Esophagus muscularis mucosa (tissue), 4 donors: ENCODE measurements at regions not wholly inside any gene's neighbourhood (a gene's known extent, or its start where the extent isn't known, plus 50 kb on each side); places are given as distances from the start of the nearest gene placed in this dataset.

ENCODE experiments used
- DNase-seq: peaks from one replicate; pipeline ENCODE4 v3.0.0-alpha.2; 2017; ENCODE audit errors: extremely low spot score
- H3K27ac ChIP-seq, 4 donors: fragments of 200-600 bp; sonication (generic); replicated peaks in 1 of 4; 1 replicate in 3 of 4; 2 replicates in 1 of 4; pipeline ENCODE4 v1.5.1; 2016 to 2019; ENCODE audit warnings: mild to moderate bottlenecking in 1 of 4
- H3K27me3 ChIP-seq, 4 donors: fragments of 200-600 bp; sonication (generic); one replicate each; pipeline versions ENCODE4 v1.5.1 to v1.6.0; 2016 to 2019
- H3K36me3 ChIP-seq, 4 donors: fragments of 200-600 bp; sonication (generic); one replicate each; pipeline ENCODE4 v1.5.1; 2016 to 2019
- H3K4me1 ChIP-seq, 4 donors: fragments of 200-600 bp; sonication (generic); one replicate each; pipeline ENCODE4 v1.5.1; 2016 to 2019
- H3K4me3 ChIP-seq, 4 donors: fragments of 200-600 bp; sonication (generic); 1 replicate in 2 of 4; 2 replicates in 2 of 4; pipeline ENCODE4 v1.5.1; 2016 to 2019; ENCODE audit warnings: mild to moderate bottlenecking in 4 of 4, moderate library complexity in 1 of 4
- H3K9me3 ChIP-seq, 4 donors: fragments of 200-600 bp; sonication (generic); 1 replicate in 3 of 4; 2 replicates in 1 of 4; pipeline ENCODE4 v1.5.1; 2016 to 2019
- CTCF ChIP-seq, 3 experiments: fragments of 200-600 bp in 2 of 3; fragments of 450-650 bp in 1 of 3; sonication (generic) in 2 of 3; IDR thresholded peaks; one replicate each; pipeline ENCODE4 v1.5.1; 2017 to 2019; ENCODE audit warnings: antibody characterized with exemption in 3 of 3, mild to moderate bottlenecking in 2 of 3, moderate library complexity in 1 of 3
- EP300 ChIP-seq: sonication (generic); formaldehyde crosslinking; IDR thresholded peaks from one replicate; pipeline ENCODE4 v1.6.1; 2017; ENCODE audit warnings: antibody characterized with exemption
- POLR2A ChIP-seq: fragments of 450-650 bp; IDR thresholded peaks from one replicate; pipeline ENCODE4 v1.6.1; 2017; ENCODE audit warnings: antibody characterized with exemption, moderate library complexity, mild to moderate bottlenecking, low read depth
- POLR2AphosphoS5 ChIP-seq, 2 donors: sonication (generic); formaldehyde crosslinking; IDR thresholded peaks; one replicate each; pipeline ENCODE4 v1.6.1; 2017; ENCODE audit warnings: antibody characterized with exemption in 2 of 2
- WGBS: methylation state at CpG from one replicate; pipeline ENCODE4 v1.1.5; 2018; 5-methylcytosine and 5-hydroxymethylcytosine counted together
- intact Hi-C: fragments of 100-400 bp; cut with DNase I; formaldehyde crosslinking; loops from one replicate; pipeline ENCODE4 v1.15.1; 2023

GRCh38 chr6:144718431-144718830, 433.3 kb downstream of the UTRN start:
- peaks cover 0 to 15% (median 0%) of the 10 kb centered on the region in 4 donors for H3K36me3 ChIP-seq
- intact Hi-C loops: no loop called here
- TF ChIP-seq POLR2AphosphoS5 (IDR thresholded peaks at IDR 0.05) (no peak), POLR2A (no peak), CTCF (IDR thresholded peaks at IDR 0.05) (no peak), EP300 (no peak)
- no peak for DNase-seq
- no peaks in the 10 kb centered on the region for H3K27me3 ChIP-seq
- H3K27ac ChIP-seq: no peak overlapping the region
- 96% methylated on average over 2 of the region's 2 CpGs for WGBS
- H3K9me3 ChIP-seq: no peaks in the 10 kb centered on the region
- H3K4me3 ChIP-seq: no peak overlapping the region
- H3K4me1 ChIP-seq: no peaks in the 10 kb centered on the region

GRCh38 chr6:144721232-144721631, 436.1 kb downstream of the UTRN start:
- TF ChIP-seq POLR2AphosphoS5 (IDR thresholded peaks at IDR 0.05) (no peak), CTCF (IDR thresholded peaks at IDR 0.05) (no peak), EP300 (no peak), POLR2A (no peak)
- H3K27ac ChIP-seq: no peak overlapping the region
- H3K27me3 ChIP-seq: no peaks in the 10 kb centered on the region
- H3K4me3 ChIP-seq: no peak overlapping the region
- peaks cover 0 to 15% (median 0%) of the 10 kb centered on the region in 4 donors for H3K36me3 ChIP-seq
- intact Hi-C loops: no loop called here
- 95% methylated on average over 3 of the region's 3 CpGs for WGBS
- no peaks in the 10 kb centered on the region for H3K9me3 ChIP-seq
- no peaks in the 10 kb centered on the region for H3K4me1 ChIP-seq
- no peak for DNase-seq

GRCh38 chr6:144722154-144722737, 437.1 kb downstream of the UTRN start:
- 96% methylated on average over 3 of the region's 3 CpGs for WGBS
- H3K4me1 ChIP-seq: no peaks in the 10 kb centered on the region
- peaks cover 0 to 15% (median 0%) of the 10 kb centered on the region in 4 donors for H3K36me3 ChIP-seq
- TF ChIP-seq CTCF (IDR thresholded peaks at IDR 0.05): no peak
- TF ChIP-seq POLR2A: no peak
- TF ChIP-seq EP300: no peak
- TF ChIP-seq POLR2AphosphoS5 (IDR thresholded peaks at IDR 0.05): no peak
- no peaks in the 10 kb centered on the region for H3K9me3 ChIP-seq
- H3K27ac ChIP-seq: no peak overlapping the region
- no peaks in the 10 kb centered on the region for H3K27me3 ChIP-seq
- H3K4me3 ChIP-seq: no peak overlapping the region
- intact Hi-C loops: no loop called here
- DNase-seq: no peak

GRCh38 chr6:144722925-144723324, 437.8 kb downstream of the UTRN start:
- Histone ChIP-seq H3K27ac (no peak overlapping the region), H3K27me3 (no peaks in the 10 kb centered on the region), H3K9me3 (no peaks in the 10 kb centered on the region), H3K36me3 (peaks cover 0 to 15% (median 0%) of the 10 kb centered on the region in 4 donors), H3K4me1 (no peaks in the 10 kb centered on the region), H3K4me3 (no peak overlapping the region)
- TF ChIP-seq POLR2A: no peak
- TF ChIP-seq POLR2AphosphoS5 (IDR thresholded peaks at IDR 0.05): no peak
- no peak for TF ChIP-seq CTCF (IDR thresholded peaks at IDR 0.05)
- no peak for TF ChIP-seq EP300
- intact Hi-C loops: no loop called here
- DNase-seq: no peak

GRCh38 chr6:144723431-144723830, 438.3 kb downstream of the UTRN start:
- no peak overlapping the region for H3K4me3 ChIP-seq
- DNase-seq: no peak
- H3K27me3 ChIP-seq: no peaks in the 10 kb centered on the region
- no peaks in the 10 kb centered on the region for H3K9me3 ChIP-seq
- intact Hi-C loops: no loop called here
- H3K4me1 ChIP-seq: no peaks in the 10 kb centered on the region
- peaks cover 0 to 15% (median 0%) of the 10 kb centered on the region in 4 donors for H3K36me3 ChIP-seq
- no peak overlapping the region for H3K27ac ChIP-seq
- no peak for TF ChIP-seq EP300
